ENCODE measurements at regions not wholly inside any gene's neighbourhood (a gene's known extent, or its start where the extent isn't known, plus 50 kb on each side); places are given as distances from the start of the nearest gene placed in this dataset.

GRCh38 chr2:207459990-207460757 lies 69.6 kb upstream of the CREB1 start:
- TF ChIP-seq TCF7L2 (IDR thresholded peaks at IDR 0.05; ENCODE audit: borderline replicate concordance, extremely low read depth, insufficient read depth, insufficient read length) (no peak), MAX (IDR thresholded peaks at IDR 0.05) (no peak), ZFX (IDR thresholded peaks at IDR 0.05) (no peak), REST (IDR thresholded peaks at IDR 0.05; ENCODE audit: low read depth) (no peak), CBX3 (IDR thresholded peaks at IDR 0.05; ENCODE audit: low read depth) (no peak), ATF3 (IDR thresholded peaks at IDR 0.05) (no peak), ZNF274 (IDR thresholded peaks at IDR 0.05; ENCODE audit: low read depth, low read length) (no peak), YY1 (IDR thresholded peaks at IDR 0.05; ENCODE audit: extremely low read depth, insufficient replicate concordance, low read depth, low read length) (no peak), JUND (IDR thresholded peaks at IDR 0.05) (no peak), SP1 (IDR thresholded peaks at IDR 0.05; ENCODE audit: low read depth) (no peak), EZH2 (IDR thresholded peaks at IDR 0.05) (no peak), SIN3A (IDR thresholded peaks at IDR 0.05; ENCODE audit: low read depth) (no peak), POLR2A (IDR thresholded peaks at IDR 0.05; ENCODE audit: borderline replicate concordance, extremely low read depth, insufficient read depth, insufficient read length) (no peak), FOSL1 (IDR thresholded peaks at IDR 0.05; ENCODE audit: low read depth) (no peak), ELF1 (IDR thresholded peaks at IDR 0.05; ENCODE audit: borderline replicate concordance, low read depth) (no peak)
- Histone ChIP-seq H3K27ac (ENCODE audit: low read depth, low read length) (no peak overlapping the region), H3K27me3 (ENCODE audit: insufficient read depth, low read length) (no peaks in the 10 kb centered on the region), H3K9ac (ENCODE audit: low read length) (no peak overlapping the region), H4K20me1 (ENCODE audit: insufficient read depth) (no peaks in the 10 kb centered on the region), H3K36me3 (ENCODE audit: control insufficient read depth in 1 of 2, insufficient read depth in 2 of 2, low read length in 2 of 2) (no peaks in the 10 kb centered on the region), H3K4me1 (ENCODE audit: control insufficient read depth in 1 of 2, insufficient read depth in 2 of 2, low read length in 2 of 2) (no peaks in the 10 kb centered on the region), H3K4me3 (replicated peaks in 1 of 2; ENCODE audit: low read depth in 1 of 2, low read length in 2 of 2) (no peak overlapping the region), H3K9me2 (ENCODE audit: insufficient read depth) (no peaks in the 10 kb centered on the region), H3K4me2 (ENCODE audit: low read length) (no peak overlapping the region), H3K9me3 (ENCODE audit: control insufficient read depth in 1 of 2, insufficient read depth in 1 of 2, low read depth in 1 of 2, low read length in 2 of 2) (no peaks in the 10 kb centered on the region), H2AFZ (ENCODE audit: low read depth, low read length, poor library complexity, severe bottlenecking) (no peak overlapping the region), H3K79me2 (ENCODE audit: insufficient read depth, low read length) (no peaks in the 10 kb centered on the region)
- no peak for DNase-seq (ENCODE audit: low read depth, low spot score)
- BruUV-seq (replicated peaks), result no TSS peak
- POLR2A ChIA-PET, result no interaction called here
- CTCF ChIA-PET, result no interaction called here
- intact Hi-C loops (cut with micrococcal nuclease), result no loop called here
- ATAC-seq, result no peak
- RAD21 ChIA-PET (ENCODE audit: low non-redundant PET in 1 of 2, low total read pairs in 2 of 2, uncharacterized antibody in 2 of 2, unreplicated experiment in 2 of 2), result no interaction called here
